RWPE1 (cell line): ENCODE measurements at regions not wholly inside any gene's neighbourhood (a gene's known extent, or its start where the extent isn't known, plus 50 kb on each side); places are given as distances from the start of the nearest gene placed in this dataset.

ENCODE experiments used
- CTCF ChIA-PET: fragments of 350-600 bp; sonication (Branson Sonifier 250); formaldehyde crosslinking; extraction: SDS; loops from one replicate; lab custom pipeline; 2021; lab: Yijun Ruan, JAX
- POLR2A ChIA-PET: fragments of 400-600 bp; formaldehyde crosslinking; extraction: SDS; loops from one replicate; lab custom pipeline; 2020; ENCODE audit warnings: antibody characterized with exemption; ENCODE audit not compliant: low non-redundant PET; lab: Yijun Ruan, JAX
- DNase-seq: peaks from one replicate; pipeline ENCODE4 v3.0.0; 2012; ENCODE audit warnings: low spot score
- H3K27ac ChIP-seq: fragments of 450-650 bp; 2 replicates; pipeline ENCODE4 v1.5.1; 2017
- TF ChIP-seq, protein P1 (sequence below): fragments of 450-650 bp; conservative IDR thresholded peaks from 2 replicates; pipeline ENCODE4 v1.5.1; 2017; ENCODE audit warnings: low read depth, mild to moderate bottlenecking

DNA sequence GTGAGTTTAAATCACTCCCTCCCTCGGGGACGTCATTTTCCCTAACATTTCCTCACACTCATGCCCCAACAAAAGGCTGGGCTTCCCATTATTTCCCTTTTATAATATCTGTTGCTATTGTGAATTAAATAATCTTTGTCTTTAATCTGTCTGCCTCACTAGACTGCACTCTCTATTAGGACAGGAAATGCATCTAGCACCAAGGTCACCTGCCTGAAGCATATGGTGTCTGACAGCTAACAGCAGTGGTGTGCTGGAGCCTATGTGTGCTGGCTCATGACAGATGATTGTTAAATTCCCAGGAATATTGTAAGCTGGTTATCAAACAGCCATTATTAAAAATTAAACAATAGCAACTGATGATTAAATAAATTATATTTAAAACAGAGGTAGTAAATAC lies 237.0 kb upstream of the CEP162 start:
- H3K27ac ChIP-seq: no peak overlapping the region
- ChIA-PET POLR2A (no interaction called here), CTCF (interaction anchor here (0.5 to 0.6 kb wide), 2 partner anchors 109 to 1877 kb away, joined by 3 read pairs; no protein-coding TSS in a partner anchor)
- no peak for DNase-seq
- TF ChIP-seq, protein P1, sequence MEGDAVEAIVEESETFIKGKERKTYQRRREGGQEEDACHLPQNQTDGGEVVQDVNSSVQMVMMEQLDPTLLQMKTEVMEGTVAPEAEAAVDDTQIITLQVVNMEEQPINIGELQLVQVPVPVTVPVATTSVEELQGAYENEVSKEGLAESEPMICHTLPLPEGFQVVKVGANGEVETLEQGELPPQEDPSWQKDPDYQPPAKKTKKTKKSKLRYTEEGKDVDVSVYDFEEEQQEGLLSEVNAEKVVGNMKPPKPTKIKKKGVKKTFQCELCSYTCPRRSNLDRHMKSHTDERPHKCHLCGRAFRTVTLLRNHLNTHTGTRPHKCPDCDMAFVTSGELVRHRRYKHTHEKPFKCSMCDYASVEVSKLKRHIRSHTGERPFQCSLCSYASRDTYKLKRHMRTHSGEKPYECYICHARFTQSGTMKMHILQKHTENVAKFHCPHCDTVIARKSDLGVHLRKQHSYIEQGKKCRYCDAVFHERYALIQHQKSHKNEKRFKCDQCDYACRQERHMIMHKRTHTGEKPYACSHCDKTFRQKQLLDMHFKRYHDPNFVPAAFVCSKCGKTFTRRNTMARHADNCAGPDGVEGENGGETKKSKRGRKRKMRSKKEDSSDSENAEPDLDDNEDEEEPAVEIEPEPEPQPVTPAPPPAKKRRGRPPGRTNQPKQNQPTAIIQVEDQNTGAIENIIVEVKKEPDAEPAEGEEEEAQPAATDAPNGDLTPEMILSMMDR: no peak

GRCh38 chr6:84462698-84463097 lies 235.3 kb upstream of the CEP162 start:
- ChIA-PET CTCF (interaction anchor here (0.6 kb wide), 1 partner anchor 12 kb away, joined by 3 read pairs; no protein-coding TSS in a partner anchor), POLR2A (no interaction called here)
- no peak overlapping the region for H3K27ac ChIP-seq
- no peak for DNase-seq
- TF ChIP-seq, protein P1: no peak

DNA sequence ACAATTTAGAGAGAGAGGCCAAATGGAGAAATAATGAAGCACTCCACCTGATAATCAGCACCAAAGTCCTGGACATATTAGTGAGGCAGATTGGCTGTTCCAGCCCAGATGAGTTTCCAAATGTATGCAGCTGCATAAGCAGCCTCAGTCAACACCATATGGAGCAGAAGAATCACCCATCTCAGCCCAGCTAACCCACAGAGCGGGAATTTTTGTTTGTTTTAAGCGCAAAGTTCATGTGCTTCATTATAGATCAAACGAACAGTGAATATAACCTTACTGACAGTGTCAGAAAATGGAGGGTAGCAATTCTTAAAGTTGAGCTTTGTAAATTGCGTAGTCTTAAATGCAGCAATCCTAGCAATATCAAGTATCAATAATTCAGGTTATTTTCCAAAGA lies 234.0 kb upstream of the CEP162 start:
- TF ChIP-seq, protein P1: no peak
- DNase-seq: no peak
- H3K27ac ChIP-seq: no peak overlapping the region
- ChIA-PET CTCF (no interaction called here), POLR2A (no interaction called here)

- H3K27ac ChIP-seq: no peak overlapping the region
- CTCF ChIA-PET: no interaction called here
- DNase-seq: no peak
- POLR2A ChIA-PET: no interaction called here
- TF ChIP-seq, protein P1: no peak
Measured at GRCh38 chr6:84460491-84460890, 233.0 kb upstream of the CEP162 start.

DNA sequence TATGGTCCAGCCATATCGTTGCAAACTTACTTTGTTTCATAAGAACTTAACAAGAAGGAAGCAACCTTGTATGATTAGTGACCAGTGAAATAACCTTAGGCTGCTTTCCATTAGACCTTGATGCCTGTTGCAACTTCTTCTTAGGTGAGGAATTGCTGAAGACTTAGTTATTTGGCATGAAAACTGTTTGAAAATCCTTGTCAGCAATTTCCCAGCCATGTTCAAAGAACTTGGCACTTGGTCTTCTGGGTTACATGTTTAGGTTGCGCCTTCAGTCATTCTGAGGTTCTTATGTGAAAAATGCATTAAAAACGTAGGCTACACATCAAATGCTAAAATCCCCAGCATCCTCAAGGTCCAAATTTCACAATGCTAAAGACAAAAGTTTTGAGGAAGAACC lies 232.0 kb upstream of the CEP162 start:
- no peak for DNase-seq
- POLR2A ChIA-PET: no interaction called here
- CTCF ChIA-PET: no interaction called here
- H3K27ac ChIP-seq: no peak overlapping the region
- TF ChIP-seq, protein P1: no peak

DNA sequence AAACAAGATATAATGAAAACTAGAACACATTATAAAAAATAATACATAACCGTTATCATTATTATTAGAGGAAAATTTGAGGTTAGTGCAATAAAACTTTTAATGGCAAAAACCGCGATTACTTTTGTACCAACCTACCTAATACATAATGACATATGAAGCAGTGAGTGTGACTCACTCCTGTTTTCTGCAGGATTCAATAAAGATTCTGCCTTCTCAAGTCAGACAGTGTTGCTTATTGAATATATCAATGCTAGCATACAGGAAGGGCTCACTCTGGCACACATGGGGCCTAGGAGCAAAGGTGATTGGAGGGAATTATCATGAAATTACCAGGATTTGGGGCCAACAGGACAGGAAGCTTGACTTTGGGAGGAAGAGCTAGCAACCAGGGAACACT lies 230.8 kb upstream of the CEP162 start:
- ChIA-PET CTCF (no interaction called here), POLR2A (no interaction called here)
- TF ChIP-seq, protein P1: no peak
- DNase-seq: no peak
- no peak overlapping the region for H3K27ac ChIP-seq

DNA sequence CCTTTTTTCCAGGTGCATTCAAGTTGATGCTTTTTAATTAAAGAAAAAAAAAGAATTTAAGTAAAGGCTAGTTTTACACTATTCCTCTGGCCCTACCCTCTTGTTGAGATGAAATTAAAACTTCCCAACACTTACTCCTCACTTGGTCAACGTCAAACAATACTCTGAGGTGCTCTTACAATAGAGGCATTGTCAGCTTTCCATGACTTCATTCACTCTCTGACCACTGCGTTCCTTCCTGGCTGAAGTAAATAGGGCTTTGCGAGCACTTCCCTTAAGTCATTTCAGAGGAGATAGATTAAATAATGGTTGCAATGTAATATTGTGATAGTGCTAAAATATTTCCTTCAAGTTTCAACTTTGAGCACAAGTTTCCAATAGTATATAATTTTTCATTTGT lies 229.8 kb upstream of the CEP162 start:
- no peak overlapping the region for H3K27ac ChIP-seq
- ChIA-PET POLR2A (no interaction called here), CTCF (no interaction called here)
- TF ChIP-seq, protein P1: no peak
- no peak for DNase-seq
